22Rv1 (cell line): ENCODE measurements at regions not wholly inside any gene's neighbourhood (a gene's known extent, or its start where the extent isn't known, plus 50 kb on each side); places are given as distances from the start of the nearest gene placed in this dataset.

Experiments used
- ZFX ChIP-seq: fragments of 450-650 bp; IDR thresholded peaks from 2 replicates; pipeline ENCODE4 v1.6.1; 2017; ENCODE audit warnings: antibody characterized with exemption, borderline replicate concordance
- TF ChIP-seq, protein P1 (sequence below): fragments of 450-650 bp; IDR thresholded peaks from 2 replicates; pipeline ENCODE4 v1.5.1; 2017; ENCODE audit warnings: mild to moderate bottlenecking

- TF ChIP-seq, protein P1, sequence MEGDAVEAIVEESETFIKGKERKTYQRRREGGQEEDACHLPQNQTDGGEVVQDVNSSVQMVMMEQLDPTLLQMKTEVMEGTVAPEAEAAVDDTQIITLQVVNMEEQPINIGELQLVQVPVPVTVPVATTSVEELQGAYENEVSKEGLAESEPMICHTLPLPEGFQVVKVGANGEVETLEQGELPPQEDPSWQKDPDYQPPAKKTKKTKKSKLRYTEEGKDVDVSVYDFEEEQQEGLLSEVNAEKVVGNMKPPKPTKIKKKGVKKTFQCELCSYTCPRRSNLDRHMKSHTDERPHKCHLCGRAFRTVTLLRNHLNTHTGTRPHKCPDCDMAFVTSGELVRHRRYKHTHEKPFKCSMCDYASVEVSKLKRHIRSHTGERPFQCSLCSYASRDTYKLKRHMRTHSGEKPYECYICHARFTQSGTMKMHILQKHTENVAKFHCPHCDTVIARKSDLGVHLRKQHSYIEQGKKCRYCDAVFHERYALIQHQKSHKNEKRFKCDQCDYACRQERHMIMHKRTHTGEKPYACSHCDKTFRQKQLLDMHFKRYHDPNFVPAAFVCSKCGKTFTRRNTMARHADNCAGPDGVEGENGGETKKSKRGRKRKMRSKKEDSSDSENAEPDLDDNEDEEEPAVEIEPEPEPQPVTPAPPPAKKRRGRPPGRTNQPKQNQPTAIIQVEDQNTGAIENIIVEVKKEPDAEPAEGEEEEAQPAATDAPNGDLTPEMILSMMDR: no peak
- TF ChIP-seq ZFX: no peak
Measured at GRCh38 chr12:25424211-25424731, 128.8 kb downstream of the LMNTD1 start.
